Heart right ventricle (tissue), 16 donors: ENCODE measurements at regions not wholly inside any gene's neighbourhood (a gene's known extent, or its start where the extent isn't known, plus 50 kb on each side); places are given as distances from the start of the nearest gene placed in this dataset.

ENCODE experiments used
- ATAC-seq, 8 donors: fragments of 200-7000 bp; cut with Tn5 transposase; one replicate each; pipeline ENCODE4 v1.9.1; 2020; ENCODE audit warnings: mild to moderate bottlenecking in 8 of 8, moderate library complexity in 8 of 8, moderate number of reproducible peaks in 1 of 8
- DNase-seq, 2 donors: peaks; one replicate each; pipeline ENCODE4 v3.0.0-alpha.2; 2020
- H3K27ac ChIP-seq, 10 donors: fragments of 200-600 bp; sonication (generic) in 2 of 10; one replicate each; pipeline versions ENCODE4 v1.5.0 to v1.8.0; 2020 to 2022; ENCODE audit warnings: mild to moderate bottlenecking in 3 of 10
- H3K27me3 ChIP-seq, 7 donors: fragments of 200-600 bp; one replicate each; pipeline ENCODE4 v1.8.0; 2021 to 2022; ENCODE audit warnings: mild to moderate bottlenecking in 2 of 7
- H3K36me3 ChIP-seq, 9 donors: fragments of 200-600 bp; sonication (generic) in 1 of 9; one replicate each; pipeline versions ENCODE4 v1.5.0 to v1.8.0; 2020 to 2022; ENCODE audit warnings: mild to moderate bottlenecking in 2 of 9
- H3K4me1 ChIP-seq, 9 donors: fragments of 200-600 bp; sonication (generic) in 1 of 9; one replicate each; pipeline versions ENCODE4 v1.5.0 to v1.8.0; 2020 to 2022; ENCODE audit warnings: mild to moderate bottlenecking in 4 of 9
- H3K4me3 ChIP-seq, 10 donors: fragments of 200-600 bp; sonication (generic) in 2 of 10; one replicate each; pipeline versions ENCODE4 v1.5.0 to v1.8.0; 2020 to 2022; ENCODE audit warnings: mild to moderate bottlenecking in 7 of 10, moderate library complexity in 2 of 10
- H3K9me3 ChIP-seq, 11 donors: fragments of 200-600 bp in 10 of 11; sonication (generic) in 2 of 11; one replicate each; pipeline versions ENCODE4 v1.5.0 to v1.8.0; 2013 to 2022; ENCODE audit warnings: mild to moderate bottlenecking in 2 of 11, control low read depth in 1 of 11, moderate library complexity in 1 of 11
- whole genome bisulfite sequencing, 2 donors: extraction: QIAGEN DNeasy Blood & Tissue Kit; methylation state at CpG; one replicate each; pipeline ENCODE4 v1.1.7; 2013; ENCODE audit warnings: inconsistent platforms in 1 of 2; 5-methylcytosine and 5-hydroxymethylcytosine counted together
- intact Hi-C, 10 donors: fragments of 100-400 bp; cut with DNase I; formaldehyde crosslinking; loops; one replicate each; pipeline versions ENCODE4 v1.11.1 to v1.14.2; 2022
- TF ChIP-seq, protein P1 (sequence below), 9 donors: fragments of 200-600 bp; sonication (generic) in 2 of 9; IDR thresholded peaks; one replicate each; pipeline versions ENCODE4 v1.5.0 to v1.8.0; 2021 to 2022; ENCODE audit warnings: antibody characterized with exemption in 9 of 9, mild to moderate bottlenecking in 5 of 9, moderate library complexity in 1 of 9
- donor health status: Arrhythmogenic right ventricular cardiomyopathy.
- donor health status: ischemic (EF 13 %, LVEDD 7.1; RV severe dilation, severe dysfunction).
- donor health status: healthy with polysubstance abuse.
- donor health status: DM: no; HTN: yes; CAD: no.
- donor health status: DM: no; HTN: no; CAD: no.
- donor health status: ischemic (EF 25% LVEDD 6.9; RV normal size, moderate dysfunction).
- donor health status: ischemic (EF 25% LVEDD 5.7; RV mildly dilated, moderate dysfunction).
- donor health status: healthy.
- donor health status: DM: yes; HTN: yes; CAD: no.
- donor health status: Ischemic cardiomyopathy.
- donor health status: ischemic (EF 35%, LVEDD 5.7; RV mildly dilated, moderate dysfunction).
- donor health status: nonischemic (EF 11% LVEDD 7.7; RV severe dilation, severe dysfunction).
- donor health status: DM: yes; HTN: yes; CAD: no.
- donor health status: PGD.
- donor health status: ischemic (EF 29% LVEDD 5.4; RV normal size, mild dysfunction).
- donor health status: nonischemic (EF 23%, LVEDD 6.1; RV moderate dilation, normal function).

DNA sequence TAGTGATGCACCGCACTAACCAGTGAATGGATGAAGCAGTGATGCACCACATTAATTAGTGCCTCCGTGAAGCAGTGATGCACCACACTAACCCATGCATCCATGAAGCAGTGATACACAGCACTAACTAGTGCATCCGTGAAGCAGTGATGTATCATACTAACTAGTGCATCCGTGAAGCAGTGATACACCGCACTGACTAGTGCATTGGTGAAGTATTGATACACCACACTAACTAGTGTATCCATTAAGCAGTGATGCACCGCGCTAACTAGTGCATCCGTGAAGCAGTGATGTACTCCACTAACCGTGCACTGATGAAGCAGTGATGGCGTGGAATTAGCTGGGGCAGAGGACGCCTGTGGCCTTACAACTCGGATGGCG, 80.6 kb upstream of the NKD1 start:
- Histone ChIP-seq H3K4me1 (peaks cover 3 to 9% (median 5%) of the 10 kb centered on the region in 9 donors), H3K36me3 (no peaks in the 10 kb centered on the region), H3K4me3 (peak overlapping the region in 7 of 10 donors; percentile 18 to 41 (median 32)), H3K27me3 (peaks cover 0 to 92% (median 75%) of the 10 kb centered on the region in 7 donors), H3K9me3 (peaks cover 0 to 10% (median 0%) of the 10 kb centered on the region in 11 donors), H3K27ac (no peak overlapping the region)
- ATAC-seq (no peak), DNase-seq (no peak)
- intact Hi-C loops = loop anchor here in 1 of 10 donors (10.0 kb wide), 1 partner anchor 63 kb away; no protein-coding TSS in a partner anchor
- TF ChIP-seq, protein P1, sequence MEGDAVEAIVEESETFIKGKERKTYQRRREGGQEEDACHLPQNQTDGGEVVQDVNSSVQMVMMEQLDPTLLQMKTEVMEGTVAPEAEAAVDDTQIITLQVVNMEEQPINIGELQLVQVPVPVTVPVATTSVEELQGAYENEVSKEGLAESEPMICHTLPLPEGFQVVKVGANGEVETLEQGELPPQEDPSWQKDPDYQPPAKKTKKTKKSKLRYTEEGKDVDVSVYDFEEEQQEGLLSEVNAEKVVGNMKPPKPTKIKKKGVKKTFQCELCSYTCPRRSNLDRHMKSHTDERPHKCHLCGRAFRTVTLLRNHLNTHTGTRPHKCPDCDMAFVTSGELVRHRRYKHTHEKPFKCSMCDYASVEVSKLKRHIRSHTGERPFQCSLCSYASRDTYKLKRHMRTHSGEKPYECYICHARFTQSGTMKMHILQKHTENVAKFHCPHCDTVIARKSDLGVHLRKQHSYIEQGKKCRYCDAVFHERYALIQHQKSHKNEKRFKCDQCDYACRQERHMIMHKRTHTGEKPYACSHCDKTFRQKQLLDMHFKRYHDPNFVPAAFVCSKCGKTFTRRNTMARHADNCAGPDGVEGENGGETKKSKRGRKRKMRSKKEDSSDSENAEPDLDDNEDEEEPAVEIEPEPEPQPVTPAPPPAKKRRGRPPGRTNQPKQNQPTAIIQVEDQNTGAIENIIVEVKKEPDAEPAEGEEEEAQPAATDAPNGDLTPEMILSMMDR (IDR thresholded peaks at IDR 0.05) = no peak
- WGBS, 2 donors = 43 to 50% methylated on average over 13 of the region's 13 CpGs

DNA sequence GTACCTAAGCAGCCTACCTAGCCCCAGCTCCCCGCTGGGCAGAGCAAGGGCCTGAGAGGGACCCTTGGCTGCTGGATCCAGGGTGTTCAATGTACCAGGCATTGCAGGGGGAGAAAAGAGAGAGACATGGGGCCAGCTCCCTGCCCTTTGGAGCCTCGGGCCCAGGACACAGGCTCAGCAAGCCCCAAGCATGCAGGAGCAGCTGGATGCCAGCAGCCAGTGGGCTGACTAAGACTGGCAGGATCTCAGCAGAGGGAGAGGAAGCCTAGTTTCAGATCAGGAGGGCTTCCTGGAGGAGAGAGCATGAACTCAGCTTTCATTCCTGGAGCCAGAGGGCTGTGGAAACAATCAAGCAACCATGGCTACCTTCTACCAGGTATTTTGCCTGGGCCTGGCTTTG, 82.0 kb upstream of the NKD1 start:
- H3K4me3 ChIP-seq = no peak overlapping the region
- peaks cover 0 to 8% (median 0%) of the 10 kb centered on the region in 11 donors for H3K9me3 ChIP-seq
- TF ChIP-seq, protein P1 (IDR thresholded peaks at IDR 0.05) = no peak
- peaks cover 0 to 96% (median 84%) of the 10 kb centered on the region in 7 donors for H3K27me3 ChIP-seq
- DNase-seq = no peak
- no peak for ATAC-seq
- peaks cover 3 to 9% (median 5%) of the 10 kb centered on the region in 9 donors for H3K4me1 ChIP-seq
- H3K27ac ChIP-seq = no peak overlapping the region
- 82 to 90% methylated on average over 2 of the region's 2 CpGs for WGBS, 2 donors
- no peaks in the 10 kb centered on the region for H3K36me3 ChIP-seq
- intact Hi-C loops = loop anchor here in 1 of 10 donors (10.0 kb wide), 1 partner anchor 61 kb away; no protein-coding TSS in a partner anchor

DNA sequence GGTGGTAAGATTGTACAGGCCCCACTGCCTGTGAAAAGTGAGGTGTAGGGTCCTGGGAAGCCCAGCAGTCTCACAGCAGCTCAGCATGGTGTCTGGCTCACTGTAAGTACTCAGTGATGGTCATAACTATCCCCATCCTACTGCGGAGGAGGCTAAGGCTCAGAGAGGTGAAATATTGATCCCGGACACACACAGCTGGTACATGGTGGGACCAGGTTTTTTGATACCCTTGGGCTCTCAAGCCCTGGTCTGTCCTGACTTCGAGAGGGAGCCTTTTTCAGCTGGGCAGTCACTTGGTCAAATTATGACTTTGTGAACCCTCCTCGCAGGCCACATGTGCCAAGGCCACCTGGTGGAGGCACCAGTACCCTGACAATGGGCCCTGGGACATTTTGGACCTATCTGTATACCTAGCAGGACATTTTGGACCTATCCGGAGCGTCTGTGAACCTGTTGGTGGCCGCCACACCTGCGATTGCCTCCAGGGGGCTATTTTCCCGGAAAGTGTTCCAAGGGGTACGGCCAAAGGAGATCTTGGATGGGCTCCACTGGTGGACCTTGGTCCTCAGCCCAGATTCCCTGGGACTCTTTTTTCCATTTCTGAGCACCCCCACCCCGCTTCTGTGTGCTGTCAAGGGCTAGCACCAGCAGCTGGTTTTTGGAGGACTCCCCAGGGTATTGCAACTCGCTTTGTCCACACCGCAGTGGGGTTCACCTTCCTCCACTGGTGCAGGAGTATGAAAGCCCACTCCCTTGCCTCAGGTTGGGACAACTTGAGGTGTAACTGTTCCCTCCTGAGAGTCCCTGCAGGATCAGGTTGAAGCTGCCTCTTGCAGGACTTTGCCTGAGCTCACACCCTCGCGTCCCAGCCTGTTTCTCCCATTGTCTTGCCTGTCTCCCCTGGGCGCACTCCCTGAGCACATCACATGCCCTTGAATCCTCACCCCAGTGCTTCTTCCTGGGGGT, 83.6 kb upstream of the NKD1 start:
- no peaks in the 10 kb centered on the region for H3K9me3 ChIP-seq
- ATAC-seq (no peak), DNase-seq (no peak)
- no peak overlapping the region for H3K27ac ChIP-seq
- no peak overlapping the region for H3K4me3 ChIP-seq
- TF ChIP-seq, protein P1 (IDR thresholded peaks at IDR 0.05) = no peak
- 83 to 87% methylated on average over 16 of the region's 16 CpGs for WGBS, 2 donors
- H3K36me3 ChIP-seq = no peaks in the 10 kb centered on the region
- intact Hi-C loops = loop anchor here in 1 of 10 donors (10.0 kb wide), 1 partner anchor 60 kb away; no protein-coding TSS in a partner anchor
- H3K4me1 ChIP-seq = peaks cover under 1 to 9% (median 5%) of the 10 kb centered on the region in 9 donors
- peaks cover 0 to 100% (median 92%) of the 10 kb centered on the region in 7 donors for H3K27me3 ChIP-seq

- H3K4me1 ChIP-seq = peaks cover 0 to 9% (median 5%) of the 10 kb centered on the region in 9 donors
- H3K27me3 ChIP-seq = peaks cover 0 to 99% (median 92%) of the 10 kb centered on the region in 7 donors
- no peaks in the 10 kb centered on the region for H3K9me3 ChIP-seq
- no peak overlapping the region for H3K27ac ChIP-seq
- H3K36me3 ChIP-seq = no peaks in the 10 kb centered on the region
- intact Hi-C loops = loop anchor here in 1 of 10 donors (10.0 kb wide), 1 partner anchor 59 kb away; no protein-coding TSS in a partner anchor
- DNase-seq (no peak), ATAC-seq (no peak)
- TF ChIP-seq, protein P1 (IDR thresholded peaks at IDR 0.05) = no peak
- 50 to 63% methylated on average over 3 of the region's 3 CpGs for WGBS, 2 donors
- H3K4me3 ChIP-seq = no peak overlapping the region
These were observed 84.4 kb upstream of the NKD1 start for GRCh38 chr16:50463581-50464324.
